ENCODE measurements at regions not wholly inside any gene's neighbourhood (a gene's known extent, or its start where the extent isn't known, plus 50 kb on each side); places are given as distances from the start of the nearest gene placed in this dataset.

DNA sequence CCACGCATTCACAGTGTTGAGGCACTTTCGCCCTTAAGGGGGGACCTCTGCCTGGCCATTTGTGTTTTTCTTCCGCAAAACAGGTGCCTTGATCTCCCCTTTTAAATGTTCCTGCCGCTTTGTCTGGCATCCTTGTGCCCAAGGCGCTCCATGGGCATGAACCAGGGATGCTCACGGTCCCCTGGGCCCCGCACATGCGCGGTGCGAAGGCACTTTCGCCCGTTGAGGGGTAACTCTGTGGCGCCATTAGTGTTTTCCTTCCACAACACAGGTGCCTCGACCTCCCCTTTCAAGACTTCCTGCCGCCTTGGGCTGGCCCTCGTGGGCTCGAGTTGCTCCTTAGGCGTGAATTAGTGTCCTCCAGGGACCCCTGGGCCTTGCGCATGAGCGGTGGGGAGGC lies 335.5 kb downstream of the ALG10 start:
- H3K36me3 ChIP-seq (ENCODE audit: insufficient read depth, low read length): no peaks in the 10 kb centered on the region
- no peaks in the 10 kb centered on the region for H3K4me1 ChIP-seq (ENCODE audit: insufficient read depth, low read length)
- peaks cover 5% of the 10 kb centered on the region for H3K9me3 ChIP-seq (ENCODE audit: low read length)
- no peak overlapping the region for H3K4me3 ChIP-seq (ENCODE audit: low read length)
- H3K27me3 ChIP-seq (ENCODE audit: insufficient read depth, low read length): peaks cover 42% of the 10 kb centered on the region
- H2AFZ ChIP-seq (ENCODE audit: low read depth, low read length): no peak overlapping the region

DNA sequence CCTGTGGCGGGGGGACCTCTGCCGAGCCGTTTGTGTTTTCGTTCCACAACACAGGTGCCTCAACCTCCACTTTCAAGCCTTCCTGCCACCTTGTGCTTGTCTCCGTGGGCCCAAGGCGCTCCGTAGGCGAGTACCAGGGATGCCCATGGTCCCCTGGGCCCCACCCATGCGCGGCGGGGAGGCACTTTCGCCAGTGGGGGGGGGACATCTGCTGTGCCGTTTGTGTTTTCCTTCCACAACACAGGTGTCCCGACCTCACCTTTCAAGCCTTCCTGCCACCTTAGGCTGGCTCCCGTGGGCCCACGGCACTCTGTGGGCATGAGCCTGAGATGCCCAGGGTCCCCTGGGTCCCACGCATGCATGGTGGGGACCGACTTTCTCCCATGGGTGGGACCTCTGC lies 335.9 kb downstream of the ALG10 start:
- Histone ChIP-seq H2AFZ (ENCODE audit: low read depth, low read length) (no peak overlapping the region), H3K4me1 (ENCODE audit: insufficient read depth, low read length) (no peaks in the 10 kb centered on the region), H3K9me3 (ENCODE audit: low read length) (peaks cover 5% of the 10 kb centered on the region), H3K36me3 (ENCODE audit: insufficient read depth, low read length) (no peaks in the 10 kb centered on the region), H3K4me3 (ENCODE audit: low read length) (no peak overlapping the region), H3K27me3 (ENCODE audit: insufficient read depth, low read length) (peaks cover 43% of the 10 kb centered on the region)

- H3K4me1 ChIP-seq (ENCODE audit: insufficient read depth, low read length): no peaks in the 10 kb centered on the region
- H3K36me3 ChIP-seq (ENCODE audit: insufficient read depth, low read length): no peaks in the 10 kb centered on the region
- H3K9me3 ChIP-seq (ENCODE audit: low read length): peaks cover 5% of the 10 kb centered on the region
- H2AFZ ChIP-seq (ENCODE audit: low read depth, low read length): no peak overlapping the region
- peaks cover 34% of the 10 kb centered on the region for H3K27me3 ChIP-seq (ENCODE audit: insufficient read depth, low read length)
- no peak overlapping the region for H3K4me3 ChIP-seq (ENCODE audit: low read length)
Observed at GRCh38 chr12:34361721-34362316, 339.5 kb downstream of the ALG10 start.

DNA sequence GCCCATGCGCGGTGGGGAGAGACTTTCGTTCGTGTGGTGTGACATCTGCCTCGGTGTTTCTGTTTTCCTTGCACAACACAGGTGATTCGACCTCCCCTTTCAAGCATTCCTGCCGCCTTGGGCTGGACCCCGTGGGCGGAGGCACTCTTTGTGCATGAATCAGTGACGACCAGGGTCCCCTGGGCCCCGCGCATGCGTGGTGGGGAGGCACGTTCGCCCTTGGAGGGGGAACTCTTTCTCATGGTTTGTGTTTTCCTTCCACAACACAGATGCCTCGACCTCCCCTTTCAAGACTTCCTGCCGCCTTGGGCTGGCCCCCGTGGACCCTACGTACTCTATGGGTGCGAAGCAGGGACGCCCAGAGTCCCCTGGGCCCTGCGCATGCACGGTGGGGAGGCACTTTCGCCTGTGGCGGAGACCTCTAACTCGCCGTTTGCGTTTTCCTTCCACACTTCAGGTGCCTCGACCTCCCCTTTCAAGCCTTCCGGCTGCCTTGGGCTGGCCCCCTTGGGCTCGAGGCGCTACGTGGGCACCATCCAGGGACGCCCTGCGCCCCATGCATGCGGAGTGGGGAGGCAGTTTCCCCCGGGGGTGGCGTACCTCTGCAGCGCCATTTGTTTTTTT lies 340.9 kb downstream of the ALG10 start:
- no peaks in the 10 kb centered on the region for H3K9me3 ChIP-seq (ENCODE audit: low read length)
- no peaks in the 10 kb centered on the region for H3K36me3 ChIP-seq (ENCODE audit: insufficient read depth, low read length)

DNA sequence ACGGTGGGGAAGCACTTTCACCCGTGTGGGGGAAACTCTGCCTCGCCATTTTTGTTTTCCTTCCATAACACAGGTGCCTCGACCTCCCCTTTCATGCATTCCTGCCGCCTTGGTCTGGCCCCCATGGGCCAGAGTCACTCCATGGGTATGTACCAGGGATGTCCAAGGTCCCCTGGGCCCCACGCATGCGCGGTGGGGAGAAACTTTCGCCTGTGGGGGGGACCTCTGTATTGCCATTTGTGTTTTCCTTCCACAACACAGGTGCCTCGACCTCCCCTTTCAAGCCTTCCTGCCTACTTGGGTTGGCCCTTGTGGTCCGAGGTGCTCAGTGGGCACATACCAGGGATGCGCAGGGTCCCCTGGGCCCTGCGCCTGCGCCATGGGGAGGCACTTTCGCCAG lies 345.8 kb downstream of the ALG10 start:
- Histone ChIP-seq H3K4me1 (ENCODE audit: insufficient read depth, low read length) (no peaks in the 10 kb centered on the region), H3K27me3 (ENCODE audit: insufficient read depth, low read length) (peaks cover 9% of the 10 kb centered on the region), H3K4me3 (ENCODE audit: low read length) (no peak overlapping the region), H3K36me3 (ENCODE audit: insufficient read depth, low read length) (no peaks in the 10 kb centered on the region), H2AFZ (ENCODE audit: low read depth, low read length) (no peak overlapping the region), H3K9me3 (ENCODE audit: low read length) (no peaks in the 10 kb centered on the region)

More for the DNA sequence above, 340.9 kb downstream of the ALG10 start:
- H3K4me1 ChIP-seq (ENCODE audit: insufficient read depth, low read length): no peaks in the 10 kb centered on the region
- no peak overlapping the region for H2AFZ ChIP-seq (ENCODE audit: low read depth, low read length)
- no peak overlapping the region for H3K4me3 ChIP-seq (ENCODE audit: low read length)
- peaks cover 26% of the 10 kb centered on the region for H3K27me3 ChIP-seq (ENCODE audit: insufficient read depth, low read length)

DNA sequence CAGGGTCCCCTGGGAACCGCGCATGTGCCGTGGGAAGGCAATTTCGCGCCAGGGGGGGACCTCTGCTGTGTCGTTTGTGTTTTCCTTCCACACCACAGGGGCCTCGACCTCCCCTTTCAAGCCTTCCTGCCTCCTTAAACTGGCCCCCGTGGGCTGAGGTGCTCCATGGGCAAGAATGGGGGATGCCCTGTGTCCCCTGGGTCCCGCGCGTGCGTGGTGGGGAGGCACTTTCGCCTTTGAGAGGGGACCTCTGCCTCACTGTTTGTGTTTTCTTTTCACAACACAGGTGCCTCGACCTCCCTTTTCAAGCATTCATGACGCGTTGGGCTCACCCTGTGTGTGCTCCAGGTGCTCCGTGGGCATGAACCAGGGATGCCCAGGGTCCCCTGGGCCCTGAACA lies 348.8 kb downstream of the ALG10 start:
- Histone ChIP-seq H3K27me3 (ENCODE audit: insufficient read depth, low read length) (peaks cover 5% of the 10 kb centered on the region), H3K4me3 (ENCODE audit: low read length) (no peak overlapping the region), H3K36me3 (ENCODE audit: insufficient read depth, low read length) (no peaks in the 10 kb centered on the region), H2AFZ (ENCODE audit: low read depth, low read length) (no peak overlapping the region), H3K4me1 (ENCODE audit: insufficient read depth, low read length) (no peaks in the 10 kb centered on the region), H3K9me3 (ENCODE audit: low read length) (no peaks in the 10 kb centered on the region)

DNA sequence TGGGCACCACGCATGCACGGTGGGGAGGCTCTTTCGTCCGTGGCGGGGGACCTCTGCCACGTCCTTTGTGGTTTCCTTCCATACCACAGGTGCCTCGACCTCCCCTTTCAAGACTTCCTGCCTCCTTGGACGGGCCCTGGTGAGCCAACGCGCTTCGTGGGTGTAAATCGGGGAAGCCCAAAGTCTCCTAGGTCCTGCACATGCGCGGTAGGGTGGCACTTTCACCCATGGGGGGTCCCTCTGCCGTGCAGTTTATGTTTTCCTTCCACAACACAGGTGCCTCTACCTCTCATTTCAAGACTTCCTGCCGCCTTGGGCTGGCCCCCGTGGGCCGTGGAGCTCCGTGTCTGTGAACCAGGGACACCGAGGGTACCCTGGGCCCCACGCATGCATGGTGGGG lies 349.7 kb downstream of the ALG10 start:
- Histone ChIP-seq H3K4me1 (ENCODE audit: insufficient read depth, low read length) (no peaks in the 10 kb centered on the region), H3K9me3 (ENCODE audit: low read length) (no peaks in the 10 kb centered on the region), H3K4me3 (ENCODE audit: low read length) (no peak overlapping the region), H3K27me3 (ENCODE audit: insufficient read depth, low read length) (peaks cover 5% of the 10 kb centered on the region), H3K36me3 (ENCODE audit: insufficient read depth, low read length) (no peaks in the 10 kb centered on the region), H2AFZ (ENCODE audit: low read depth, low read length) (no peak overlapping the region)

DNA sequence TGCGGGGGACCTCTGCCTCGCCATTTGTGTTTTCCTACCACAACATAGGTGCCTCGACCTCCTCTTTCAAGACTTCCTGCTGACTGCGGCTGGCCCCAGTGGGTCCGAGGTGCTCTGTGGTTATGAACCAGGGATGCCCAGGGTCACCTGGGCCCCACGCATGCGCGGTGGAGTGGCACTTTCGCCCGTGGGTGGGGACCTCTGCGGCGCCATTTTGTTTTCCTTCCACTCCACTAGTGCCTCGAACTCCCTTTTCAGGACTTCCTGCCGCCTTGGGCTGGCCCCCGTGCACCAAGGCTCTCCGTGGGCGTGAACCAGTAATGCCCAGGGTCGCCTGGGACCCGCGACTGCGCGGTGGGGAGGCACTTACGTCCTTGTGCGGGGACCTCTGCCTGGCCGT lies 351.6 kb downstream of the ALG10 start:
- Histone ChIP-seq H3K4me1 (ENCODE audit: insufficient read depth, low read length) (no peaks in the 10 kb centered on the region), H3K36me3 (ENCODE audit: insufficient read depth, low read length) (no peaks in the 10 kb centered on the region), H3K9me3 (ENCODE audit: low read length) (no peaks in the 10 kb centered on the region), H3K4me3 (ENCODE audit: low read length) (no peak overlapping the region), H3K27me3 (ENCODE audit: insufficient read depth, low read length) (peaks cover 5% of the 10 kb centered on the region), H2AFZ (ENCODE audit: low read depth, low read length) (no peak overlapping the region)

DNA sequence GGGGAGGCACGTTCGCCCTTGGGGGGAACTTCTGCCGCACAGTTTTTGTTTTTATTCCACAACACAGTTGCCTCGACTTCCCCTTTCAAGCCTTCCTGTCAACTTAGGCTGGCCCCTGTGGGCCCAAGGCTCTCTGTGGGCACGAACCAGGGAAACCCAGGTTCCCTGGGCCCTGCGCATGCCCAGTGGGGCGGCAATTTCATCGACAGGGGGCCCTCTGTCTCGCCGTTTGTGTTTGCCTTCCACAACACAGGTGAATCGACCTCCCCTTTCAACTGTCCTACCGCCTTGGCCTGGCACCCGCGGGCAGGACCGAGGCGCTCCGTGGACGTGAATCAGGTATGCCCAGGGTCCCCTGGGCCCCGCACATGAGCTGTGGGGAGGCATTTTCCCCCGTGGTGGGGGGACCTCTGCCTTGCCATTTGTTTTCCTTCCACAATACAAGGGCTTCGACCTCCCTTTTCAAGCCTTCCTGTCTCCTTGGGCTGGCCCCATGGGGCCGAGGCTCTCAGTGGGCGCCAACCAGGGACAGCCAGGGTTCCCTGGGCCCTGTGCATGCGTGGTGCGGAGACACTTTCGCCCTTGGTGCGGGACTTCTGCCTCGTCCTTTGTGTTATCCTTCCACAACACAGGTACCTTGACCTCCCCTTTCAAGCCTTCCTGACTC lies 354.0 kb downstream of the ALG10 start:
- Histone ChIP-seq H3K4me3 (ENCODE audit: low read length) (no peak overlapping the region), H3K36me3 (ENCODE audit: insufficient read depth, low read length) (no peaks in the 10 kb centered on the region), H3K4me1 (ENCODE audit: insufficient read depth, low read length) (no peaks in the 10 kb centered on the region), H3K27me3 (ENCODE audit: insufficient read depth, low read length) (peaks cover 5% of the 10 kb centered on the region), H3K9me3 (ENCODE audit: low read length) (no peaks in the 10 kb centered on the region), H2AFZ (ENCODE audit: low read depth, low read length) (no peak overlapping the region)

GRCh38 chr12:34377243-34378035 lies 355.1 kb downstream of the ALG10 start:
- no peaks in the 10 kb centered on the region for H3K36me3 ChIP-seq (ENCODE audit: insufficient read depth, low read length)
- H3K27me3 ChIP-seq (ENCODE audit: insufficient read depth, low read length): peaks cover under 1% of the 10 kb centered on the region
- H3K4me1 ChIP-seq (ENCODE audit: insufficient read depth, low read length): no peaks in the 10 kb centered on the region
- no peaks in the 10 kb centered on the region for H3K9me3 ChIP-seq (ENCODE audit: low read length)
- H3K4me3 ChIP-seq (ENCODE audit: low read length): no peak overlapping the region
- H2AFZ ChIP-seq (ENCODE audit: low read depth, low read length): no peak overlapping the region

DNA sequence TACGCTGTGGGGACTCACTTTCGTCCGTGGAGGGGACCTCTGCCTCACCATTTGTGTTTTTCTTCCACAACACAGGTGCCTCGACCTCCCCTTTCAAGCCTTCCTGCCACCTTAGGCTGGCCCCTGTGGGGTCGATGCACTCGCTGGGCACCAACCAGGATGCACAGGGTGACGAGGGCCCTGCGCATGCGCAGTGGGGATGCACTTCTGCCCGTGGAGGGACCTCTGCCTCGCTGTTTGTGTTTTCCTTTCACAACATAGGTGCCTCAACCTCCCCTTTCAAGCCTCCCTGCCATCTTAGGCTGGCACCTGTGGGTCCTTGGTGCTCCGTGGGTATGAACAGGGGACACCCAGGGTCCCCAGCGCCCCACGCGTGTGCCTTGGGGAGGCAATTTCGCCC lies 356.8 kb downstream of the ALG10 start:
- no peaks in the 10 kb centered on the region for H3K36me3 ChIP-seq (ENCODE audit: insufficient read depth, low read length)
- no peaks in the 10 kb centered on the region for H3K4me1 ChIP-seq (ENCODE audit: insufficient read depth, low read length)
- no peaks in the 10 kb centered on the region for H3K27me3 ChIP-seq (ENCODE audit: insufficient read depth, low read length)
- H3K9me3 ChIP-seq (ENCODE audit: low read length): no peaks in the 10 kb centered on the region
- no peak overlapping the region for H2AFZ ChIP-seq (ENCODE audit: low read depth, low read length)
- H3K4me3 ChIP-seq (ENCODE audit: low read length): no peak overlapping the region

DNA sequence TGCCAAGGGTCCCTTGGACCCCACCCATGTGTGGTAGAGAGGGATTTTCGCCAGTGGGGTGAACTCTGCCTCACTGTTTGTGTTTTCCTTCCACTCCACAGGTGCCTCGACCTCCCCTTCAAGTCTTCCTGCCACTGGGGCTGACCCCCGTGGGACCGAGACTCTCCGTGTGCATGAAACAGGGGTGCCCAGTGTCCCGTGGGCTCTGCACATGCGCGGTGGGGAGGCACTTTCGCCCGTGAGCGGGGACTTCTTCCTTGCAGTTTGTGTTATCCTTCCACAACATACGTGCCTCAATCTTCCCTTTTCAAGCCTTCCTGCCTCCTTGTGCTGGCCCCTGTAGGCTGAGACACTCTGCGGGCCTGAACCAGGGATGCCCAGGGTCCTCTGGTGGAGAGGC lies 362.4 kb downstream of the ALG10 start:
- no peak overlapping the region for H3K4me3 ChIP-seq (ENCODE audit: low read length)

GRCh38 chr12:34386016-34386415 lies 363.7 kb downstream of the ALG10 start:
- no peaks in the 10 kb centered on the region for H3K9me3 ChIP-seq (ENCODE audit: low read length)
- H3K36me3 ChIP-seq (ENCODE audit: insufficient read depth, low read length): no peaks in the 10 kb centered on the region
- no peak overlapping the region for H3K4me3 ChIP-seq (ENCODE audit: low read length)
- H3K4me1 ChIP-seq (ENCODE audit: insufficient read depth, low read length): peaks cover 3% of the 10 kb centered on the region
- H2AFZ ChIP-seq (ENCODE audit: low read depth, low read length): no peak overlapping the region
- peaks cover 6% of the 10 kb centered on the region for H3K27me3 ChIP-seq (ENCODE audit: insufficient read depth, low read length)

More for the DNA sequence above, 362.4 kb downstream of the ALG10 start:
- H3K36me3 ChIP-seq (ENCODE audit: insufficient read depth, low read length): no peaks in the 10 kb centered on the region
- peaks cover 3% of the 10 kb centered on the region for H3K4me1 ChIP-seq (ENCODE audit: insufficient read depth, low read length)
- H2AFZ ChIP-seq (ENCODE audit: low read depth, low read length): no peak overlapping the region
- H3K27me3 ChIP-seq (ENCODE audit: insufficient read depth, low read length): peaks cover 5% of the 10 kb centered on the region
- H3K9me3 ChIP-seq (ENCODE audit: low read length): no peaks in the 10 kb centered on the region
